Prostate gland (tissue), 2 donors: ENCODE measurements at regions not wholly inside any gene's neighbourhood (a gene's known extent, or its start where the extent isn't known, plus 50 kb on each side); places are given as distances from the start of the nearest gene placed in this dataset.

Experiments
- CTCF ChIP-seq, 4 experiments: fragments of 200-600 bp in 2 of 4; fragments of 450-650 bp in 2 of 4; sonication (generic) in 2 of 4; IDR thresholded peaks; 1 replicate in 3 of 4; 2 replicates in 1 of 4; pipeline ENCODE4 v1.5.1; 2016 to 2019; ENCODE audit warnings: antibody characterized with exemption in 4 of 4, mild to moderate bottlenecking in 2 of 4, moderate library complexity in 2 of 4
- POLR2AphosphoS5 ChIP-seq: sonication (generic); formaldehyde crosslinking; IDR thresholded peaks from one replicate; pipeline ENCODE4 v1.6.1; 2017; ENCODE audit warnings: antibody characterized with exemption

GRCh38 chr18:57915865-57916582 lies 112.9 kb upstream of the ATP8B1 start:
- TF ChIP-seq POLR2AphosphoS5 (no peak), CTCF (IDR thresholded peaks at IDR 0.05) (no peak)
